ENCODE measurements at regions not wholly inside any gene's neighbourhood (a gene's known extent, or its start where the extent isn't known, plus 50 kb on each side); places are given as distances from the start of the nearest gene placed in this dataset.

DNA sequence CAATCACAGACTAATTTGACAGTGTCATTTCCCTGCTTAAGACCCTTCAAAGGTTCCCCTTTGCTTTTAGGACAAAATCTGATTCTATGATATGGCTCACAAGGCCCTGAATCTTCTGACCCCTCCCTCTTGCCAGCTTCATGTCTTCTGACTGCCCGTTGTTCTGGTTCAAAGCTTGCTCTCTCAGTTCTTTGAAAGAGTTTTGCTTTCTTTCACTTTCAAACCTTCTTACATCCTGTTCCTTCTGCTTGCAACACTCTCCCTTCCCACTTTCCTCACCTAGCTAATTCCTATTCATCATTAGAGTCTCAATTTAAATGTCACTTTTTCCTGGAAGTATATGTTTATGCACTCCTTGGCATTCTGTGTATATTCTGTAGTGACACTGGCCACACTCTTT lies 299.2 kb downstream of the IDS start:
- no peak for TF ChIP-seq CTCF (IDR thresholded peaks at IDR 0.05)
- Histone ChIP-seq H3K4me3 (ENCODE audit: low read depth, low read length) (no peak overlapping the region), H3K9me3 (ENCODE audit: control insufficient read depth, low read length) (no peaks in the 10 kb centered on the region)

GRCh38 chrX:149205081-149205480 lies 300.0 kb downstream of the IDS start:
- H3K27me3 ChIP-seq (ENCODE audit: control insufficient read depth, insufficient read depth, low read length) = no peaks in the 10 kb centered on the region

More for the DNA sequence above, 299.2 kb downstream of the IDS start:
- no peak overlapping the region for H3K4me2 ChIP-seq (ENCODE audit: low read length)
- H3K36me3 ChIP-seq (ENCODE audit: control insufficient read depth, insufficient read depth, low read length) = no peaks in the 10 kb centered on the region
- H3K79me2 ChIP-seq = no peaks in the 10 kb centered on the region
- H3K4me1 ChIP-seq = no peaks in the 10 kb centered on the region
- H2AFZ ChIP-seq = no peak overlapping the region
- no peaks in the 10 kb centered on the region for H3K27me3 ChIP-seq (ENCODE audit: control insufficient read depth, insufficient read depth, low read length)
- H3K27ac ChIP-seq = no peak overlapping the region
- H3K9ac ChIP-seq = no peak overlapping the region

DNA sequence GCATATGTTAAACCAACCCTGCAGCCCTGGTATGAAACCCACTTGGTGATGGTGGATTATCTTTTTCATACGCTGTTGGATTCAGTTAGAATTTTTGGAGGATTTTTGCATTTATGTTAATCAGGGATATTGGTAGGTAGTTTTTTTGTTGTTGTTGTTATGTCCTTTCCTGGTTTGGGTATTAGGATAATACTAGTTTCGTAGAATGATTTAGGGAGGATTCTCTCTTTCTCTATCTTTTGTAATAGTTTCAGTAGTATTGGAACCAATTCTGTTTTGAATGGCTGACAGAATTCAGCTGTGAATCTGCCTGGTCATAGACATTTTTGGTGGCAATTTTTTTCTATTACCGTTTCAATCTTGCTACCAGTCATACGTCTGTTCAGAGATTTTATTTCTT lies 305.4 kb downstream of the IDS start:
- no peaks in the 10 kb centered on the region for H3K4me1 ChIP-seq
- no peak for TF ChIP-seq CTCF (IDR thresholded peaks at IDR 0.05)
- no peaks in the 10 kb centered on the region for H3K27me3 ChIP-seq (ENCODE audit: control insufficient read depth, insufficient read depth, low read length)
- H3K36me3 ChIP-seq (ENCODE audit: control insufficient read depth, insufficient read depth, low read length) = no peaks in the 10 kb centered on the region
- H3K79me2 ChIP-seq = no peaks in the 10 kb centered on the region
- no peaks in the 10 kb centered on the region for H3K9me3 ChIP-seq (ENCODE audit: control insufficient read depth, low read length)
- H3K27ac ChIP-seq = no peak overlapping the region
- no peak overlapping the region for H3K9ac ChIP-seq
- no peak overlapping the region for H3K4me2 ChIP-seq (ENCODE audit: low read length)
- no peak overlapping the region for H2AFZ ChIP-seq
- H3K4me3 ChIP-seq (ENCODE audit: low read depth, low read length) = no peak overlapping the region

More at GRCh38 chrX:149205081-149205480, 300.0 kb downstream of the IDS start:
- H3K9me3 ChIP-seq (ENCODE audit: control insufficient read depth, low read length) = no peaks in the 10 kb centered on the region
- no peak overlapping the region for H3K4me2 ChIP-seq (ENCODE audit: low read length)
- no peak for TF ChIP-seq CTCF (IDR thresholded peaks at IDR 0.05)
- H3K27ac ChIP-seq = no peak overlapping the region
- H3K79me2 ChIP-seq = no peaks in the 10 kb centered on the region
- H2AFZ ChIP-seq = no peak overlapping the region
- H3K4me3 ChIP-seq (ENCODE audit: low read depth, low read length) = no peak overlapping the region
- H3K36me3 ChIP-seq (ENCODE audit: control insufficient read depth, insufficient read depth, low read length) = no peaks in the 10 kb centered on the region
- no peak overlapping the region for H3K9ac ChIP-seq
- H3K4me1 ChIP-seq = no peaks in the 10 kb centered on the region

DNA sequence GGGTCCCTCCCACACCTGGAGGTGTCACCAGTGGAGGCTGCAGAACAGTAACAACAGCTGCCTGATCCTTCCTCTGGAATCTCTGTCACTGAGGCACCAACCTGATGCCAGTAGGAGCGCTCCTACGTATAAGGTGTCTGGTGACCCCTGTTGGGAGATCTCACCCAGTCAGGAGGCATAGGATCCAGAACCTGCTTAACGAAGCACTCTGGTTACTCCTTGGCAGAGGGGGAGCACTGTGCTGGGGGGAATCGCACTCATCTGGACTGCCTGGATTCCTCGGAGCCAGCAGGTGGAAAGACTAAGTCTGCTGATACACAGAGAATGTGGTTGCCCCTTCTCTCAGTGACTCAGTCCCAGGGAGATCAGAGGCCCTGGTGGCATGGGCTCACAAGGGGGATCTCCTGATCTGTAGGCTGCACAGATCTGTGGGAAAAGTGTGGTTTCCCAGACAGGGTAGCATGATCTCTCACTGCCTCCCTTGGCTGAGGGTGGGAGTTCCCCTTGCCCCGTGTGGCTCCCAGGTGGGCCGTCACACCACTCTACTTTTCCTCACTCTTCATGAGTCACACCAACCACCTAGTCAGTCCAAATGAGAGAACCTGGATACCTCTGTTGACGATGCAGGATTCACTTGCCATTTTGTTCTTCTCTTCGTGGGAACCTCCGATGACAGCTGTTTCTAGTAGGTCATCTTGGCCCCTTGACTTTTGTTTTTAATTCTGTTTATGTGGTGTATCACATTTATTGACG lies 305.9 kb downstream of the IDS start:
- H3K9ac ChIP-seq = no peak overlapping the region
- H3K27me3 ChIP-seq (ENCODE audit: control insufficient read depth, insufficient read depth, low read length) = no peaks in the 10 kb centered on the region
- no peak overlapping the region for H3K27ac ChIP-seq
- H2AFZ ChIP-seq = no peak overlapping the region
- H3K4me2 ChIP-seq (ENCODE audit: low read length) = no peak overlapping the region
- H3K79me2 ChIP-seq = no peaks in the 10 kb centered on the region
- no peaks in the 10 kb centered on the region for H3K36me3 ChIP-seq (ENCODE audit: control insufficient read depth, insufficient read depth, low read length)
- no peak overlapping the region for H3K4me3 ChIP-seq (ENCODE audit: low read depth, low read length)
- no peak for TF ChIP-seq CTCF (IDR thresholded peaks at IDR 0.05)
- no peaks in the 10 kb centered on the region for H3K4me1 ChIP-seq
- no peaks in the 10 kb centered on the region for H3K9me3 ChIP-seq (ENCODE audit: control insufficient read depth, low read length)

DNA sequence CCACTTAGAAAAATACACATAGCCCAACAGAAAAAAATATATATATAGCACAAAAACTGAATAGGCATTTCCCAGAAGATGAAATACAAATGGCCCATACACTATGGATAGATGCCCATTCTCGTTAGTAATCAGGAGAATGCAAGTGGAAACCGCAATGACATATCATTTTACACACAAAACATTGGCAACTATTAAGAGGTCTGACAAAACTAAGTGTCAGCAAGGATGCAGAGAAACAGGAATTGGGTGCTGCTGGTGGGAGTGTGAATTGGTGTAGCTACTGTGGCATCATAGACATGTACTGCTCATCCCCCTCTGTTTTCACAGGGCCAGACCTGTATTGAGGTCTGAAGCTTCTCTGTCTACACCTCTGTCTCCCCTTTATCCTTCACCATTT lies 320.0 kb downstream of the IDS start:
- no peak for TF ChIP-seq CTCF (IDR thresholded peaks at IDR 0.05)
- H3K27me3 ChIP-seq (ENCODE audit: control insufficient read depth, insufficient read depth, low read length) = no peaks in the 10 kb centered on the region
- no peaks in the 10 kb centered on the region for H3K4me1 ChIP-seq
- H3K27ac ChIP-seq = no peak overlapping the region
- H3K79me2 ChIP-seq = no peaks in the 10 kb centered on the region
- no peak overlapping the region for H2AFZ ChIP-seq
- no peaks in the 10 kb centered on the region for H3K36me3 ChIP-seq (ENCODE audit: control insufficient read depth, insufficient read depth, low read length)
- H3K9me3 ChIP-seq (ENCODE audit: control insufficient read depth, low read length) = no peaks in the 10 kb centered on the region
- H3K9ac ChIP-seq = no peak overlapping the region
- H3K4me2 ChIP-seq (ENCODE audit: low read length) = no peak overlapping the region
- H3K4me3 ChIP-seq (ENCODE audit: low read depth, low read length) = no peak overlapping the region

All from parathyroid adenoma (tissue), 2 donors.